HG03025 (cell line): ENCODE measurements at regions not wholly inside any gene's neighbourhood (a gene's known extent, or its start where the extent isn't known, plus 50 kb on each side); places are given as distances from the start of the nearest gene placed in this dataset.
"Not testable (repeated sequence)": the region's sequence is repeated elsewhere in the genome, so short reads cannot be mapped to it uniquely, and the experiment has no call there.

Source experiments
- ATAC-seq: cut with Tn5 transposase; IDR thresholded peaks from one replicate; pipeline ENCODE4 v1.9.1; 2021; ENCODE audit warnings: mild to moderate bottlenecking, moderate library complexity; ENCODE audit not compliant: unreplicated experiment, low FRiP score

DNA sequence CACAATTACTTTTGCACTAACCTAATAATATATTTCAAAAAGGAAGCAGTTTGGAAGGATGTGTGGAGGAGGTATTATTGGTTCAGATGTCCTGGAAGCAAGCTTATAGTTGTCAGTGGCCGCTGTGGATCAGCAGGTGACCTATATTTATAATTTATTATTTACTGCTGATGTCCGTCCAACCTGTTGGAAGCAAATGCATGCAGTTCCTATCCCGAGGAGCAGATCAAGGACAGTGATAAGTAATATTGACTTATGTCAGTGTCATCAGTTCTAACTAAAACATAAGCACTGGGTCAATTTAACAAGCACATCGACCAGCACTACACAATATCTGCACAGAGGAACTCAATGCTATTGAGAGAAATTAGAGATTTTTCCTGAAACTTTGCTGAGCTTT lies 270.1 kb downstream of the BRINP2 start:
- ATAC-seq, result no peak

DNA sequence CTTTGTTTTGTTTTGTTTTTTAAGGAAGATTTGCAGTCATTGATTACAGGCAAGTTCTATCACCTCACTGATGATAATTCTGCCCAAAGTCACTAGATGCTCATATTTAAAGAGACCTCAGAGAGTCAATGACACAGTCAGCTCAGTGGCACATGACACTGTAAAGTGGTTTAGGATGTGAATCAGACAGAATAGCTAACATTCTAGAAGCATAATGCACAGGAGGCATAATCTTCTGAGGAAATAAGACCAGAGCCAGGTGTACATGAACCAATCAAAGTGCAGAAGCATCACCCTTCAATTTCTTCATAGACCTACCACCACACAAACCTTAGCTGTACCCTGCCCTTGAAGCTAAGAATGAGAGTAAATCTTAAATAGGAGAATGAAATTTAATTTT lies 268.5 kb downstream of the BRINP2 start:
- ATAC-seq, result no peak

DNA sequence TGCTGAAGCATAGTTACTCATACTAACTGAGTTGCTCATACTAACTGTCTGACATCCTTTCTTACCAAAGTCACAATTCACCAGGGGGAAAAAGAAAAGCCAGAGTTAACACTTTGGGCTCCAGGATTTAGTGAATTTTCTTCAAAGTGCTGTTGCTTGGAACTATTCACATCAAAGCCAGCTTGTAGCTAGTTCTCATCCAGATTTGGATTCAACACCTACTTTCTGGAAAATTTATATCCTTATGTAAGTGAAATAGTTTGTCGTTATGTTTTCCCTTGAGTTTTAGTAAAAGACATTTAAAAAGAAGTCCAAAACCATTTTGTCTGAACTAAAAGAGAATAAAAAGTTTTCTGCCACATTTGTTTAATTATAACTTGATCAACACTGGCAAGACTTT lies 264.6 kb downstream of the BRINP2 start:
- no peak for ATAC-seq

DNA sequence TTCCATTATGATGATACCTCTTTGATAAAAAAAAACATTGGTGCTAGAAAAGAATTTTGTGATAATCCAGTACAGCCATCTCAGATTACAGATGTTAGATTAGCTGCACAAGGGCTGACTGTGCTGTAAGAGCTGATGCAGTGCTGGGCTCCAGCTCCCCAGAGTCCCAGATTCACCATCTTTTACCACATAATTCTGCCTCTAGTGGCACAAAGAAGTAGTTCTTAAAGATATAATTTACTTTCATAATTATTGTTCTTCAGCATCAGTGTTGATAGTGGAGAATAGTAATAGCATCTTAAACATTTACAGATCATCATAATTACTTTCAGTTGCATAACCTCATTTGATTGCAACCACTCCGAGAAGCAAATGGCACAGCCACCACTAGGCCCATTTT lies 262.1 kb downstream of the BRINP2 start:
- ATAC-seq, result no peak

DNA sequence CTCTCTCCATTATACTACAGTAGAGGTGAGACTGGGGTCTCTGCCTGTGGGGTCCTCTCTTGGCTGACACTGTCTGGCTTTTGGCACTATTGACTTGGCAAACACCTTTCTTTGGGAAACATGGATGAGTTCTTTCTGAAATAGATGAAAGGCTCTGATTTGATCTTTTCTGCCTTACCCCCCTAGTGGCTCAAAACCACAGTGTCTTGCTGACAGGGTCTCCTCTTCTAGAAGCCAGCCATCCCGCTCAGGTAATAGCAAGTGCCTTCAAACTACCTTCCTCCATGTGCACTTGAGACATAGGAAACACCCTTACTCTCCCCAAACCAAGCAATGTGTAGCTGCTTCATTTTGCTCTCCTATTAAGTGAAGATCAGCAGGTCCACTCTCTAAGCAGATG lies 260.4 kb downstream of the BRINP2 start:
- no peak for ATAC-seq

DNA sequence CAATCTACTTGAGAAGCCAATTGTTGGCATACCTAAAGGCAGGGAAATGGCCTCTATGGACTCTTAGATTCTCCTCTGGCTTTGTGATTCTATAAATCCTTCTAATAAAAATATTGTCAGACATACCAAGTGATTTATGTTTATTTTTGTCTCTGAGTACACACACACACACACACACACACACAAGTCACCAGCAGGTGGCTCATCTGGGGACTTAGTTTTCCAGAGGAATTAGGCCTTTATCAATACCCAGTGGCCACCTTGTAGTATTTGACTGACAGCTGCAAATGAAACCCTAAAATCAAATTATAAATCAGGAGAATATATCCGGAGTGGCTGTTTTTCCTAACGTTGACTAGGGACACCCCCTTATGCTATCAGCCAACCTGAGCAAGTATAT lies 258.5 kb downstream of the BRINP2 start:
- no peak for ATAC-seq

DNA sequence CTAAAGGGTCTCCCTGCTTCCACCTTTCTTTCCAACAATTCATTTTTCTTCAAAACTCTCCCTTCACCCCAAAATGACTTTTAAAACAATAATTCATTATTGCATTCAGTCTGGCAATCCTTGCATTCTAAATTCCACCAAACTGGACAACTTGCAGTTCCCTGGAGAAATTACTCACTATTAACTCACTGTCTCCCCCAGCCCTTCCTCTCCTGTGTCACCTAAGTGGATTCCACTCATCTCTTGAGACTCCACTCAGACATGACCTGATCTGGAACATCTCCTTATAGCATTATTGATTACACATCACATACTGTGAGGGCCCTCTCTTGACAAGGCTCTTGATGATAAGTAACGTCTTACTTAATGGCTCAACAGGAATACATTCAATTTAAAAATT lies 257.1 kb downstream of the BRINP2 start:
- ATAC-seq, result no peak

DNA sequence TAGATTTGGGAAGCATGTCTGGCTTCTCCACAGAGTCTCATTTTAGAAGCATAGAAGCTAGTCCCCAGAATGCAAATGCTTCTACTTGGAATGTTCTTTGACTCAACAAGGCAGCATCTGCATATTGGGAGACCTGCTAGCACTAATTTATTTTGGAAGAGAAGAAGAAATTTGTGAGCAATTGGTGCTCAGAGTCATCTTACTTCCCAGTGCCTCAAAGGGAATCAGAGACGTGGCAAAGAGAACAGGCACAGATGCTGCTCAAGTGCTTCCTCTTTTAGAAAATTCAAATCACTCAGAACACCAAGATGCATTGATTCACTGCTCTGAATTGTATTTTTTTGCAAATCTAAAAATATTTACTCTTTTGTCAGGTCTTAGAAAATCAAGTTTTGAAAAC lies 255.7 kb downstream of the BRINP2 start:
- ATAC-seq, result no peak

DNA sequence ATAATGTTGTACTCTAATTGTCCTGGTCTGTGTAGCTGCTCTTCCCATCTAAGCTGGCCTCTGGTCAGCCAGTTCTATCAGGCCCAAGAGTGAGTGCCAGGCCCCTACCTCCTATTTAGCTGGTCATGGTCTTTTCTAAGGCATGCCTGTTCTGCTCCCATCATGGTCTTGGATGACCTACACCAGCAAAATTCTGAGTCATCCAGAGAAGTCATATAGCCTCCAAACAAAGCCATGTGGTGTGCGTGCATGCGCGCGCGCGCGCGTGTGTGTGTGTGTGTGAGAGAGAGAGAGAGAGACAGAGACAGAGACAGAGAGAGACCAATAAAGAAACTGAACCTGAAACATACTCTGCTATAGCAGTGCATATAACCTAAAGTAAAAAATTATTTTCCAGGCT lies 254.4 kb downstream of the BRINP2 start:
- ATAC-seq, result no peak

DNA sequence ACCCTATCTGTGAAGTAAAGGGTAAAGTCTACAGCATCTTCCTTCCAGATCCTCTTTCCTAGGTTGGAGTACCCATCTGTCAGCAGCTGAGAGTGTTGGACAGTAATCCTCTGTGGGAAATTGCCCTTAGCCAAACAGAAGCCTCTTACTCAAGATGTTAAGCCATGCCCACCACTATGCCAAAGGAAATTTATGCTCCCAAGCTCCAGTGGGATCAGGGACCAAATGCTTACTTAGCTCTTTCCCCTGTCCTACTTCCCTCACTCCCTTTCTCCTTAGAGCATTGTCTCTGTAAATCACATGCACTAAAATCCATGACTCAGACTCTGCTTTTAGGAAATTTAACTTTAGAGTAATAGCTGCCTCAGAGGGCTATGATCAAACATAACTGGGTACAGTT lies 254.0 kb downstream of the BRINP2 start:
- ATAC-seq, result no peak

DNA sequence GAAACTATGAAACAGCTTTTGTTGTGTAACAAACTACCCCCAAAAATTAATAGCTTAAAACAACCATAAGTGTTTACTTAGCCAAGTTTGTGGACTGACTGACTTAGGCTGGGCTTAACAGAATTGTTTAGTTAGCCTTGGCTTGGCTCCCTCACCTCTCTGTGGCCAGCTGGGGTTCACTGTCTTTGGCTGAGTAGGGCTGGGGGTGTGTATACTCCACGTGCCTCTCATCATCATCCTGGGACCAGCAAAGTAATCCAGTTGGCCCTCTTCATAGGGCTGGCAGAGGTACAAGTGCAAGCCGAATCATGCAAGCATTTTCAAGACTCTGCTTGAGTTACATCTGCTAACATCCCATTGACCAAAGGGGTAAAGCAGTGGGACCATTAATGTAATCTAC lies 252.3 kb downstream of the BRINP2 start:
- ATAC-seq, result no peak

DNA sequence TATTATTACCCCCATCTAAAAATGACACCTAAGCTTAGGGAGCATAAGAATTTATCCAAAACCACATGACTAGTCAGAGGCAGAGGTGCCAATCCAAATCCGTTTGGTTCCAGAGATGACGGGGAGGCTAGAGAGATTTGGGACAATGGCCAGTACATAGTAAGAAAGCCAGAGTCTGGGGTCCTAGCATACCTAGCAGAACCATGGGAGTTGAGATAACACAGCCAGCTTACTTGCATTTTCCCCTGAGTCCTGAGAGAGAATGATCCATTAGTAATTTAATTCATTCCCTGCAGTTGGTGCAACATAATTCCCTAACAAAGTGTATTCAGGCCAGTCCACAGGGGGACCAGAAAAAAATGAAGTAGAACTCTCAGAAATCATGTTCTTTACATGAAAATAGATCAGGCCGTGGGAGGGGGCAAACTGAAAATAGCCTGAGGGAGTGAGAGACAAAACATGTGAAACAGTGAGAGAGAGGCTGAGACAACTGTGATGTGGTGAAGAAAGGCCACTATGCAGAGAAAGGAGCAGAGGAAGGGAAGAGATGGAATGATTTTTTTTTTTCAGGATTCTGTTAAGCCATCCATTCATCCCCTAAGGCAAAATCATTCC lies 243.3 kb downstream of the BRINP2 start:
- no peak for ATAC-seq

DNA sequence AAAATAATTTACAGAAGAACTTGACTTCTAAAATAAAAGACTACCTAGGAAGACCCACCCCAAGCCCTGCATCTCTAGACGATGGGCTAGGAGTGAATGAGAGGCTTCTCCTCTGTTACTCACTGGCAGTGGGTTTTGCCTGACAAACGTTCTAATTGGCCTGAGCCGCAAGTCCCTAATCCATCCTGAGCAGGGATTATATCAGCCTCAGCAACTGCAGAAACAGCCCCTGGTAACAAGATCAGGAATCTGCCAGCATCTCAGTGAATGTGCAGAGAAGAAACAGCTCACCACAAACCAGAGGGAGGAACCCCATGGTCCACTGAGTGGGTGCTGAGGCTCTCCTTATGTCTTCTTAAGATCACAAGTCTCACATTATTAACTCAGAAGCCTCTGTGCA lies 240.6 kb downstream of the BRINP2 start:
- ATAC-seq, result no peak

DNA sequence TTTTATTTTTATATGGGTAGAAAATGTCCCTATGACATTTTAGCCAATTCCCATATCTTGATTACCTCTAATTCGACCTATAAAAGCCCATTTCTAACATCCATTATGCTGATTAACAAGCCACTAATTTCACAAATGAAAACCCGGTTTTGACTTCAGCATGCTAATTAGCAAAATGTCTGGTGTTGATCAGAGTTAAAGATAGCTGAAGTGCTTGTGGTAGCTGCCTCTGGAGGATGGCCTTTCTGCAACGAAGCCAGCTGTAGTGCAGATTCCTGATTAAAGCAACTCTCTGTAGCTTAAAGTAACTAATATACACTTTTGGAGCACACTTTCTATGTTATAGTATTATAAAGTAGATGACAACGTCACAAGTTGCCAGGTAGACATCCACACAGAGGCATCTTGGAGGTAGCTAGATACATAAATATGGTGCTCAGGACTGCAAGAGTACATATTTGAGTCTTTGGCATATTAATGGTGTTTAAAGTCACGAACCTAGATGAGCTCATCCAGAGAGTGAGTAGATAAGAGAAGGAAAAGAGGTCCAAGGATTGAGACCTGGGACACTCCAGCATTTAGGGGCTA lies 239.5 kb downstream of the BRINP2 start:
- no peak for ATAC-seq

DNA sequence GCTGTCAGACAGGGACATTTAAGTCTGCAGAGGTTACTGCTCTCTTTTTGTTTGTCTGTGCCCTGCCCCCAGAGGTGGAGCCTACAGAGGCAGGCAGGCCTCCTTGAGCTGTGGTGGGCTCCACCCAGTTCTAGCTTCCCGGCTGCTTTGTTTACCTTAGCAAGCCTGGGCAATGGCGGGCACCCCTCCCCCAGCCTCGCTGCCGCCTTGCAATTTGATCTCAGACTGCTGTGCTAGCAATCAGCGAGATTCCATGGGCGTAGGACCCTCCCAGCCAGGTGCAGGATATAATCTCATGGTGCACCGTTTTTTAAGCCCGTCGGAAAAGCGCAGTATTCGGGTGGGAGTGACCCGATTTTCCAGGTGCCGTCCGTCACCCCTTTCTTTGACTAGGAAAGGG lies 235.6 kb downstream of the BRINP2 start:
- ATAC-seq, result not testable (repeated sequence)

DNA sequence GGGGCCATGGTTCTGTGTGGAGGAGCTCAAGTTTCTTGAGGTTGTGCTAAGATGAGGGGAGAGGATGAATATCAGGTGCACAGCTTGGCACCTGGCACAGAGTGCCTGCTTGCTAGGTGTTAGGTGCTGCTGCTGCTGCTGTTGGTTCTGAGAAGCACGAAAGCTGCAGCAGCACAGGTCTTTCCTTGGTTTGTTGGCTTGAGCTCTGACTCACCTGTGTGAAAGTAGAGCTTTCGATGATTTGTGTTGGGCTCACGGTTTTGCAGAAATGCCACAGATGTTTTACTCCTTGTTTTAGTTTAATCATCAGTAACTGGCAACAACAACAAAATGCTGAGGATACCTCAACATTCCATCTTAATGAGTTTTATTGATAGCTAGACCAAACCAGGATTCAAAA lies 221.6 kb downstream of the BRINP2 start:
- ATAC-seq, result no peak

DNA sequence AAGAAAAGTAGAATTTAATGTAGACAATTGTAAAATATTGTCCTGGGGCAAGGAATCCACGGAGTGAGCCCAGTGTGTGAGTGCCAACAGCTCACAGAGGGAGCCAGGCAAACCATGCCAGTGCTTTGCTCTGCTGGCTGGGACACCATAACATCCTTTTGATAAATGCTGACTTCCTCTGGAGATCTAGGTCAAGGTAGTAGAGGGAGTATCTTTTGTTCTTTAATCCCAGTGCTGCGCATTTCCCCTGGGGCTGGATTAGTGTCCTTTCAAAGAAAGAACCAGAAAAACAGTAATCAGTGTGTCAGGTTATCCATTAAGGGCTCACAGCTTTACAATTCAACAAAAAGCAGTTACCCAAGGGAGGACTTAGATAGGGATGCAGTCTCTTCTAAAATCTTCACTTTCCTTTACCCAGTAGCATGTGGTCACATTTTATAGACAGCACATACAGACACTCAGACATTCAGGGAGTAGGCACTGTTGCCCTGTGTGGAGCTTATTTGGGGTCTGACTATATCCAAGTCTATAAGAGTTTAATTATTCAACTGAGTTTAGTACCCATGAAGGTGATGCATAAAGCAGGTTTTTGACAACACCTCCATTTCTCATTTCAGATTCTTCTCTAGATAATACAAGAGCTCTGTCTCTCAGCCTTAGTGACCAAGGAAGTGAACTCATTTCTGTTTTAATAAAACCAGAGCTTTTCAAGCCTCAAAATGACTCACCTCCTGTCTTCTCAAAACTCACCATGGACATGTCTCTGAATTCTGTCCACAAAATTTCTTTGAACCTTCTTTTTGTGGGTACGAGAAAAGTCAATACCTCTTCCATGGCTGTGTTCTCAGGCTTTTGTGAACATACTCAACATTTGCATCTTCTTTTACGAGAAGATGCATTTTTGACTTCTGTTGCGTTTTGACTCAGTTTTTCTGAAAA lies 215.3 kb downstream of the BRINP2 start:
- no peak for ATAC-seq

DNA sequence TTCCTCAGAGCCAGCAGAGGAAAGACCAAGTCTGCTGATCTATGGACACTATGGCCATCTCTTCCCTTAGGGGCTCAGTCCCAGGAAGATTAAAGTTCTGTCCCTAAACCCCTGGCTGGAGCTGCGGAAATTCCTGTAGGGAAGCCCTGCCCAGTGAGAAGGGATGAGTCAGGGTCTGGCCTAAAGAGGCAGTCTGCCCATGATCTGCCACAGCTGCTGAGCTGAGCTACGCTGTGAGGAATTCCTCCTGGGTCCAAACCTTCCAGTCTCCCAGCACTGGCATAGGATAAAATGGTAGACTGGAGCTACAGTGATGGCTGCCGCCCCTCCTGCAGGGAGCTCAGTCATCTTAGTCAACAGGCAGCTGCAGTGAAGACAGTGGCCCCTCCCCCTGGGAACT lies 213.7 kb downstream of the BRINP2 start:
- ATAC-seq, result no peak

DNA sequence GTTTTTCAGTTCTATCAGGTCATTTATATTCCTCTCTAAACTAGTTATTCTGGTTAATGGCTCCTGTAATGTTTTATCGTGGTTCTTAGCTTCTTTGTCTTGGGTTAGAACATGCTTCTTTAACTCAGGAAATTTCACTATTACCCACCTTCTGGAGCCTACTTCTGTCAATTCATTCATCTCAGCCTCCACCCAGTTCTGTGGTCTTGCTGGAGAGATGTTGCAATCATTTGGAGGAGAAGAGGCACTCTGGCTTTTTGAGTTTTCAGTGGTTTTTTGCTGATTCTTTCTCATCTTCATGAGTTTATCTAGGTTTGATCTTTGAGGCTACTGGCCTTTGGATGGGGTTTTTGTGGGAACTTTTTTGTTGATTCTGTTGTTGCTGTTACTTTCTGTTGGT lies 213.0 kb downstream of the BRINP2 start:
- ATAC-seq, result no peak

DNA sequence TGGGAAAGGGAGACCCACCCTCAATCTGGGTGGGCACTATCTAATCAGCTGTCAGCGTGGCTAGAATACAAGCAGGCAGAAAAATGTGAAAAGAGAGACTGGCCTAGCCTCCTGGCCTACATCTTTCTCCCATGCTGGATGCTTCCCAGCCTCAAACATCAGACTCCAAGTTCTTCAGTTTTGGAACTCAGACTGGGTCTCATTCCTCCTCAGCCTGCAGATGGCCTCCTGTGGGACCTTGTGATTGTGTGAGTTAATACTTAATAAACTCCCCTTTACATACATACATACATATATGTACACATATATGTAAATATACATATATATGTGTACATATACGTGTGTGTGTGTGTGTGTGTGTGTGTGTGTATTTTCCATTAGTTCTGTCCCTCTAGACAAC lies 207.1 kb downstream of the BRINP2 start:
- ATAC-seq, result no peak

DNA sequence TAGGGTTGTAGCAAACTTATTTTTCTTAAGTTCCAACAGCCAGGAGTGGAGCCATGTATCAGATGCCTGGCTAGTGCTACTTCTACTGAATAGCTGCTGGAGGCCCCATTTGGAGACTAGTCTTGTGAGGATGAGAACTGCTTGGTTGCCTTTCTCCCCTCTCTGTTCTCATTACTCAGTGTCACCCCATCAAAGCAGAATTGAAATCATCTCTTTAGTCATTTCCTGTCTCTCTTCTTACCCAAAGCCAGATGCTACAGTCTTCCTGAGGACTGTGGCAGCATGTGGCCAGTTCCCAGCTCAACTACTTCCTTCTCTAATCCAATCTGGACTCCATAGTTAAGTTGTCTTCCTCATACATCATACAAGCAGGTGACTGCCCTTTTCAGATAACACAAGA lies 197.5 kb downstream of the BRINP2 start:
- no peak for ATAC-seq

DNA sequence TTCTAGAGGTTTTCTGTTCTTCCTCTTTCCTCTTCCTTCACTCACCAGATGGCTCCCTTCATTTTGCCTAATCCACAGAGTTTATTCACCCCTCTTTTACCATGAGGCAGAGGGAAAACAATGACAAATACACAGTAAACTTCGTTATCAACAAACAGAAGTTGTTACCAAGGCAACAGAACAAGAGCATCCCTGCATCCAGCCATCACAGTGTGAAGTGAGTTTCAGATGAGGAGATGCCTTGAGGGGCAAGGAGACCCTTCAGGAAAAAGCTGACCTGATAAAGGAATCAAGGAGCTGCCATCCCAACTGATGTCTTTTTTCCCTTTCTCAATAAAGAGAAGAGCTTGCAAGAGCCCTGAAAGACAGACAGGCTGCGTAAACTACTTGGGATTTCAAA lies 195.3 kb downstream of the BRINP2 start:
- ATAC-seq, result no peak
